T47D (cell line): ENCODE measurements at regions not wholly inside any gene's neighbourhood (a gene's known extent, or its start where the extent isn't known, plus 50 kb on each side); places are given as distances from the start of the nearest gene placed in this dataset.

Experiments
- DNase-seq, 2 experiments: peaks; one replicate each; pipeline versions ENCODE4 v3.0.0 to v3.0.0-alpha.2; 2011 to 2012; ENCODE audit warnings: low read depth in 1 of 2, low spot score in 1 of 2
- JUND ChIP-seq: IDR thresholded peaks from 2 replicates; pipeline ENCODE4 v1.6.1; 2012; ENCODE audit warnings: low read depth
- in situ Hi-C: cut with HindIII; loops from 2 replicates; pipeline ENCODE4 v1.10.0; 2016; ENCODE audit warnings: low sequenced_read_pairs, low pct_unique_long_range_greater_than_20kb

GRCh38 chr16:5422047-5422446 lies 324.5 kb upstream of the EEF2KMT start:
- in situ Hi-C loops = no loop called here
- no peak for DNase-seq

GRCh38 chr16:5416013-5416412 lies 318.4 kb upstream of the EEF2KMT start:
- in situ Hi-C loops = no loop called here
- DNase-seq = no peak
- TF ChIP-seq JUND = no peak

More at GRCh38 chr16:5422047-5422446, 324.5 kb upstream of the EEF2KMT start:
- TF ChIP-seq JUND = no peak

GRCh38 chr16:5415123-5415522 lies 317.5 kb upstream of the EEF2KMT start:
- DNase-seq = no peak
- in situ Hi-C loops = no loop called here
- TF ChIP-seq JUND = no peak

- no peak for TF ChIP-seq JUND
- no peak for DNase-seq
- in situ Hi-C loops = no loop called here
Observed at GRCh38 chr16:5412731-5413130, 315.1 kb upstream of the EEF2KMT start.

GRCh38 chr16:5398203-5398602 lies 300.6 kb upstream of the EEF2KMT start:
- TF ChIP-seq JUND = no peak
- DNase-seq = no peak
- in situ Hi-C loops = no loop called here

- no peak for DNase-seq
- in situ Hi-C loops = no loop called here
- no peak for TF ChIP-seq JUND
Observed at GRCh38 chr16:5396880-5397279, 299.3 kb upstream of the EEF2KMT start.

GRCh38 chr16:5393070-5393469 lies 295.5 kb upstream of the EEF2KMT start:
- no peak for DNase-seq
- TF ChIP-seq JUND = no peak
- in situ Hi-C loops = no loop called here

- no peak for TF ChIP-seq JUND
- in situ Hi-C loops = no loop called here
- DNase-seq = no peak
Observed at GRCh38 chr16:5386989-5387388, 289.4 kb upstream of the EEF2KMT start.

GRCh38 chr16:5385811-5386210 lies 288.2 kb upstream of the EEF2KMT start:
- no peak for DNase-seq
- in situ Hi-C loops = no loop called here
- TF ChIP-seq JUND = no peak

- in situ Hi-C loops = no loop called here
- DNase-seq = no peak
Observed at GRCh38 chr16:5385115-5385514, 287.5 kb upstream of the EEF2KMT start.

GRCh38 chr16:5383737-5384136 lies 286.1 kb upstream of the EEF2KMT start:
- in situ Hi-C loops = no loop called here
- no peak for DNase-seq
- TF ChIP-seq JUND = no peak

More at GRCh38 chr16:5385115-5385514, 287.5 kb upstream of the EEF2KMT start:
- no peak for TF ChIP-seq JUND

- no peak for DNase-seq
- in situ Hi-C loops = no loop called here
- no peak for TF ChIP-seq JUND
Observed at GRCh38 chr16:5382484-5382883, 284.9 kb upstream of the EEF2KMT start.

GRCh38 chr16:5381481-5381880 lies 283.9 kb upstream of the EEF2KMT start:
- DNase-seq = no peak
- TF ChIP-seq JUND = no peak

GRCh38 chr16:5379954-5380353 lies 282.4 kb upstream of the EEF2KMT start:
- no peak for DNase-seq

More at GRCh38 chr16:5381481-5381880, 283.9 kb upstream of the EEF2KMT start:
- in situ Hi-C loops = no loop called here

More at GRCh38 chr16:5379954-5380353, 282.4 kb upstream of the EEF2KMT start:
- in situ Hi-C loops = no loop called here
- no peak for TF ChIP-seq JUND
